Naive thymus-derived CD4-positive, alpha-beta T cell (primary cell): ENCODE measurements at regions not wholly inside any gene's neighbourhood (a gene's known extent, or its start where the extent isn't known, plus 50 kb on each side); places are given as distances from the start of the nearest gene placed in this dataset.

Experiments
- ATAC-seq: fragments of 150-1000 bp; cut with Tn5 transposase; 2 replicates; pipeline ENCODE4 v1.10.0; 2021; ENCODE audit warnings: mild to moderate bottlenecking, moderate library complexity
- CTCF ChIA-PET: fragments of 350-600 bp; sonication (Branson Sonifier 250); formaldehyde crosslinking; loops from one replicate; lab custom pipeline; 2021; ENCODE audit warnings: antibody characterized with exemption; lab: Charles Lee
- POLR2A ChIA-PET: fragments of 350-600 bp; sonication (Branson Sonifier 250); formaldehyde crosslinking; loops from one replicate; lab custom pipeline; 2021; ENCODE audit warnings: antibody characterized with exemption, inconsistent platforms; lab: Charles Lee
- DNase-seq, 9 donors: peaks; one replicate each; pipeline versions ENCODE4 v3.0.0 to v3.0.0-alpha.2; 2020 to 2022; ENCODE audit warnings: mixed read lengths in 1 of 9
- H3K27ac ChIP-seq: one replicate; pipeline ENCODE4 v1.7.0; 2013; ENCODE audit warnings: mild to moderate bottlenecking, low read depth, low read length, moderate library complexity
- H3K27me3 ChIP-seq, 2 donors: one replicate each; pipeline ENCODE4 v1.7.0; 2013; ENCODE audit warnings: low read length in 2 of 2, mild to moderate bottlenecking in 2 of 2, moderate library complexity in 2 of 2; ENCODE audit not compliant: control insufficient read depth in 2 of 2, insufficient read depth in 2 of 2
- H3K36me3 ChIP-seq, 3 experiments: 1 replicate in 2 of 3; 2 replicates in 1 of 3; pipeline ENCODE4 v1.7.0; 2013; ENCODE audit warnings: low read length in 3 of 3, mild to moderate bottlenecking in 3 of 3, moderate library complexity in 1 of 3; ENCODE audit not compliant: insufficient read depth in 3 of 3, control insufficient read depth in 2 of 3
- H3K4me1 ChIP-seq, 2 donors: one replicate each; pipeline ENCODE4 v1.7.0; 2013; ENCODE audit warnings: low read length in 2 of 2, mild to moderate bottlenecking in 2 of 2, moderate library complexity in 1 of 2; ENCODE audit not compliant: control insufficient read depth in 2 of 2, insufficient read depth in 2 of 2
- H3K4me3 ChIP-seq: 2 replicates; pipeline ENCODE4 v1.7.0; 2013; ENCODE audit warnings: mild to moderate bottlenecking, low read length
- H3K9me3 ChIP-seq, 3 experiments: 1 replicate in 2 of 3; 2 replicates in 1 of 3; pipeline ENCODE4 v1.7.0; 2013; ENCODE audit warnings: low read length in 3 of 3; ENCODE audit not compliant: control insufficient read depth in 2 of 3
- H3K27ac Mint-ChIP-seq, 9 donors: one replicate each; pipeline ENCODE4 v1.8.0; 2020 to 2022; ENCODE audit warnings: mixed read lengths in 9 of 9, mild to moderate bottlenecking in 8 of 9, moderate library complexity in 5 of 9, inconsistent platforms in 2 of 9
- H3K27me3 Mint-ChIP-seq, 5 donors: one replicate each; pipeline ENCODE4 v1.8.0; 2021 to 2022; ENCODE audit warnings: mixed read lengths in 5 of 5, mild to moderate bottlenecking in 1 of 5
- H3K36me3 Mint-ChIP-seq, 5 donors: one replicate each; pipeline ENCODE4 v1.8.0; 2020 to 2022; ENCODE audit warnings: mixed read lengths in 5 of 5, mild to moderate bottlenecking in 3 of 5, inconsistent platforms in 1 of 5
- H3K4me1 Mint-ChIP-seq, 7 donors: one replicate each; pipeline ENCODE4 v1.8.0; 2020 to 2022; ENCODE audit warnings: mixed read lengths in 7 of 7, mild to moderate bottlenecking in 3 of 7, inconsistent platforms in 1 of 7
- H3K4me3 Mint-ChIP-seq, 10 donors: one replicate each; pipeline ENCODE4 v1.8.0; 2020 to 2022; ENCODE audit warnings: mild to moderate bottlenecking in 10 of 10, mixed read lengths in 10 of 10, moderate library complexity in 6 of 10, inconsistent platforms in 2 of 10
- H3K9me3 Mint-ChIP-seq, 11 donors: one replicate each; pipeline ENCODE4 v1.8.0; 2020 to 2022; ENCODE audit warnings: mixed read lengths in 11 of 11, mild to moderate bottlenecking in 4 of 11, inconsistent platforms in 1 of 11, moderate library complexity in 1 of 11
- intact Hi-C, 2 donors: fragments of 100-400 bp; cut with micrococcal nuclease; formaldehyde crosslinking; loops; one replicate each; pipeline ENCODE4 v1.15.1; 2023

DNA sequence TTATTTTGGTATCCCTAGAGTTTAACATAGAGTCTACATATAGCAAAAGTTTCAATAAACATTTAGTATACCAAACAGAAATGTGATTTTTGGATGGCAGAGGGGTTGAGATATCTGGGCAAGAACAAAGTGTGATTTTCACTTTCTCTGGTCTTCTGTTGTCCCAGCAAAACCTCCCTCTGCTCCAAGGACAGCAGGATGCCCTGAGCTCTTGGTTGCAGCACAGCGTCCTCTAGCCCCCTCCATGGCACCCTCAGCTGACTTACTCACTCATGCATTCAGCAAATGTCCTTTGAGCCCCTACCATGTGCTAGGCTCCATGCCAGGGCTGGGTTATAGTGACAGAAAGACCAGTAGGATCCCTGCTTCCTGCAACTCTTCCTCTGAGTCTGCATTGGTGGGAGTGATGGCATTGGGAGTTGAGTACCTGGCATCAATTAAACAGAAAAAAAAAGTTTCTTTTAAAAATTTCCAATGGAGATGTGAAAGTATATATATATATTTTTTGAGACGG lies 104.8 kb upstream of the UBL3 start:
- intact Hi-C loops: loop anchor here in 1 of 2 donors (2.0 kb wide), 1 partner anchor 104 kb away; the partner anchor contains the start of gene UBL3
- Mint-ChIP-seq H3K27ac (peak overlapping the region in 8 of 9 donors; percentile 79 to 94 (median 88)), H3K36me3 (peaks cover 0 to 4% (median 0%) of the 10 kb centered on the region in 5 donors), H3K4me1 (peaks cover 22 to 77% (median 53%) of the 10 kb centered on the region in 7 donors), H3K27me3 (peaks cover 0 to 8% (median 0%) of the 10 kb centered on the region in 5 donors), H3K4me3 (peak overlapping the region; percentile 17 to 90 (median 81)), H3K9me3 (no peaks in the 10 kb centered on the region)
- Histone ChIP-seq H3K9me3 (no peaks in the 10 kb centered on the region), H3K4me3 (no peak overlapping the region), H3K27me3 (no peaks in the 10 kb centered on the region), H3K27ac (peak overlapping the region; percentile 69), H3K4me1 (peaks cover 20 to 30% of the 10 kb centered on the region in 2 donors), H3K36me3 (no peaks in the 10 kb centered on the region)
- ChIA-PET POLR2A (interaction anchor here (1.8 to 9.9 kb wide), 3 partner anchors 19 to 158 kb away, joined by 6 to 114 read pairs (median 14); partner anchors contain the start of gene UBL3), CTCF (interaction anchor here (1.0 to 2.5 kb wide), 5 partner anchors 9 to 157 kb away, joined by 3 to 30 read pairs (median 6); no protein-coding TSS in a partner anchor)
- ATAC-seq (no peak), DNase-seq (no peak)

- Histone ChIP-seq H3K36me3 (no peaks in the 10 kb centered on the region), H3K9me3 (no peaks in the 10 kb centered on the region), H3K27me3 (no peaks in the 10 kb centered on the region), H3K4me3 (peak overlapping the region; percentile 43), H3K4me1 (peaks cover 20 to 30% of the 10 kb centered on the region in 2 donors), H3K27ac (peak overlapping the region; percentile 69)
- POLR2A ChIA-PET: interaction anchor here (0.8 to 9.9 kb wide), 9 partner anchors 14 to 616 kb away, joined by 3 to 114 read pairs (median 4); partner anchors contain the start of gene UBL3
- Mint-ChIP-seq H3K36me3 (peaks cover 0 to 4% (median 0%) of the 10 kb centered on the region in 5 donors), H3K4me1 (peaks cover 22 to 81% (median 53%) of the 10 kb centered on the region in 7 donors), H3K4me3 (peak overlapping the region; percentile 72 to 90 (median 84)), H3K9me3 (no peaks in the 10 kb centered on the region), H3K27ac (peak overlapping the region; percentile 79 to 94 (median 89)), H3K27me3 (peaks cover 0 to 15% (median 0%) of the 10 kb centered on the region in 5 donors)
- DNase-seq: peak in 8 of 9 donors; percentile 33 to 77 (median 70)
- ATAC-seq: peak; percentile 79
- intact Hi-C loops: loop anchor here (1.0 to 2.0 kb wide), 6 partner anchors 19 to 159 kb away; partner anchors contain the start of gene UBL3 (in 2 of the 2)
- CTCF ChIA-PET: interaction anchor here (0.8 to 2.5 kb wide), 7 partner anchors 9 to 158 kb away, joined by 3 to 30 read pairs (median 5); no protein-coding TSS in a partner anchor
Observed at GRCh38 chr13:29954082-29955028, 103.9 kb upstream of the UBL3 start.

DNA sequence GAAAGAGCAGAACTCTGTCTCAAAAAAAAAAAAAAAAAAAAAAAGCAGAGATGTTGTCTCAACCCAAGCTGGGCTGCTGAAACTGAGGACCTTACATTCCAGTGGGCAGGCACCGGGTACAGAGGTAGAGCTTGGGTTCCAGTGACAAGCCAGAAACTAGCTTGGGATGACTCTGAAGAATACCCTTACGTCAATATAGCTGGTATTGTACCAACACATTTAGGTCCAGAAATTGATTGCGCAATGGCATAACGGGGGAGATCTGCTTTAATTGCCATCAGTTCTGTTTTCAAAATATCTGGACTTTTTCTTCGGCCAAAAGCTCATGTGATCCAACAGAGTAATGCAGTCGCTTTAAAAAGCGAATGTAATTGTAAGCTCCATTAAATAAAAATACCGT lies 103.1 kb upstream of the UBL3 start:
- intact Hi-C loops: no loop called here
- no peaks in the 10 kb centered on the region for H3K27me3 ChIP-seq
- POLR2A ChIA-PET: interaction anchor here (0.9 to 9.9 kb wide), 7 partner anchors 13 to 195 kb away, joined by 3 to 114 read pairs (median 5); partner anchors contain the start of gene UBL3
- CTCF ChIA-PET: interaction anchor here (0.8 to 2.5 kb wide), 5 partner anchors 8 to 161 kb away, joined by 3 to 30 read pairs (median 4); no protein-coding TSS in a partner anchor
- H3K4me3 ChIP-seq: peak overlapping the region; percentile 43
- H3K27ac ChIP-seq: peak overlapping the region; percentile 69
- Mint-ChIP-seq H3K9me3 (no peaks in the 10 kb centered on the region), H3K4me3 (peak overlapping the region; percentile 72 to 90 (median 84)), H3K4me1 (peaks cover 21 to 73% (median 50%) of the 10 kb centered on the region in 7 donors), H3K27ac (peak overlapping the region in 8 of 9 donors; percentile 79 to 94 (median 88)), H3K27me3 (peaks cover 0 to 15% (median 0%) of the 10 kb centered on the region in 5 donors), H3K36me3 (peaks cover 0 to 4% (median 0%) of the 10 kb centered on the region in 5 donors)
- no peaks in the 10 kb centered on the region for H3K36me3 ChIP-seq
- H3K9me3 ChIP-seq: no peaks in the 10 kb centered on the region
- no peak for DNase-seq
- ATAC-seq: no peak
- H3K4me1 ChIP-seq: peaks cover 20 to 27% of the 10 kb centered on the region in 2 donors

GRCh38 chr13:29952245-29952644 lies 101.8 kb upstream of the UBL3 start:
- Mint-ChIP-seq H3K27me3 (peaks cover 0 to 10% (median 0%) of the 10 kb centered on the region in 5 donors), H3K4me3 (no peak overlapping the region), H3K4me1 (peaks cover 21 to 60% (median 39%) of the 10 kb centered on the region in 7 donors), H3K36me3 (peaks cover 0 to 4% (median 0%) of the 10 kb centered on the region in 5 donors), H3K9me3 (no peaks in the 10 kb centered on the region), H3K27ac (peak overlapping the region in 2 of 9 donors; percentile 25 to 55)
- DNase-seq (no peak), ATAC-seq (no peak)
- Histone ChIP-seq H3K4me1 (peaks cover 13 to 26% of the 10 kb centered on the region in 2 donors), H3K27ac (no peak overlapping the region), H3K36me3 (no peaks in the 10 kb centered on the region), H3K9me3 (no peaks in the 10 kb centered on the region), H3K4me3 (no peak overlapping the region), H3K27me3 (no peaks in the 10 kb centered on the region)
- ChIA-PET POLR2A (interaction anchor here (0.6 to 9.9 kb wide), 2 partner anchors 16 to 166 kb away, joined by 4 to 114 read pairs; no protein-coding TSS in a partner anchor), CTCF (no interaction called here)
- intact Hi-C loops: no loop called here

- Histone ChIP-seq H3K9me3 (no peaks in the 10 kb centered on the region), H3K27me3 (no peaks in the 10 kb centered on the region), H3K36me3 (no peaks in the 10 kb centered on the region), H3K4me1 (peaks cover 7 to 16% of the 10 kb centered on the region in 2 donors), H3K4me3 (no peak overlapping the region), H3K27ac (no peak overlapping the region)
- Mint-ChIP-seq H3K27me3 (peaks cover 0 to 10% (median 0%) of the 10 kb centered on the region in 5 donors), H3K4me3 (no peak overlapping the region), H3K9me3 (peaks cover 0 to 3% (median 0%) of the 10 kb centered on the region in 11 donors), H3K36me3 (peaks cover 0 to 9% (median 3%) of the 10 kb centered on the region in 5 donors), H3K4me1 (peaks cover 7 to 31% (median 19%) of the 10 kb centered on the region in 7 donors), H3K27ac (peak overlapping the region in 1 of 9 donors; percentile 5)
- intact Hi-C loops: no loop called here
- ATAC-seq (no peak), DNase-seq (no peak)
- POLR2A ChIA-PET: interaction anchor here (0.9 kb wide), 1 partner anchor 13 kb away, joined by 5 read pairs; no protein-coding TSS in a partner anchor
- CTCF ChIA-PET: no interaction called here
Observed at GRCh38 chr13:29948791-29949190, 98.4 kb upstream of the UBL3 start.

GRCh38 chr13:29948244-29948643 lies 97.8 kb upstream of the UBL3 start:
- H3K27ac Mint-ChIP-seq: peak overlapping the region in 1 of 9 donors; percentile 5
- Histone ChIP-seq H3K27ac (no peak overlapping the region), H3K9me3 (no peaks in the 10 kb centered on the region), H3K27me3 (no peaks in the 10 kb centered on the region), H3K4me1 (peaks cover 2 to 10% of the 10 kb centered on the region in 2 donors), H3K4me3 (no peak overlapping the region), H3K36me3 (no peaks in the 10 kb centered on the region)
- H3K36me3 Mint-ChIP-seq: peaks cover 0 to 12% (median 3%) of the 10 kb centered on the region in 5 donors
- peaks cover 0 to 10% (median 0%) of the 10 kb centered on the region in 5 donors for H3K27me3 Mint-ChIP-seq
- H3K9me3 Mint-ChIP-seq: peaks cover 0 to 3% (median 0%) of the 10 kb centered on the region in 11 donors
- ChIA-PET CTCF (no interaction called here), POLR2A (interaction anchor here (0.9 kb wide), 1 partner anchor 12 kb away, joined by 5 read pairs; no protein-coding TSS in a partner anchor)
- intact Hi-C loops: no loop called here
- peaks cover 3 to 29% (median 14%) of the 10 kb centered on the region in 7 donors for H3K4me1 Mint-ChIP-seq
- H3K4me3 Mint-ChIP-seq: no peak overlapping the region
- DNase-seq: no peak
- no peak for ATAC-seq
